IMR-90 (cell line): ENCODE measurements at regions not wholly inside any gene's neighbourhood (a gene's known extent, or its start where the extent isn't known, plus 50 kb on each side); places are given as distances from the start of the nearest gene placed in this dataset.

Experiments
- ATAC-seq: fragments of 200-7000 bp; cut with Tn5 transposase; 2 replicates; pipeline ENCODE4 v1.9.1; 2020; ENCODE audit warnings: low read depth, mild to moderate bottlenecking, moderate library complexity
- BruUV-seq: library from RNA; stranded (reverse); fragments of 400-500 nt; replicated peaks from 2 replicates; lab custom pipeline; 2021; lab: Mats Ljungman, UMichigan
- CTCF ChIA-PET: fragments of 300-600 bp; formaldehyde crosslinking; extraction: SDS; loops from one replicate; lab custom pipeline; 2021; ENCODE audit warnings: antibody characterized with exemption; lab: Yijun Ruan, JAX
- POLR2A ChIA-PET: fragments of 300-600 bp; sonication (Branson Sonifier 250); formaldehyde crosslinking; loops from one replicate; lab custom pipeline; 2022; ENCODE audit warnings: antibody characterized with exemption; ENCODE audit not compliant: unreplicated experiment; lab: Charles Lee
- DNase-seq: peaks from one replicate; pipeline ENCODE4 v3.0.0; 2013
- H2AFZ ChIP-seq: replicated peaks from 2 replicates; pipeline ENCODE3; 2013; ENCODE audit warnings: low read length, mild to moderate bottlenecking; ENCODE audit not compliant: poor library complexity
- H2AK5ac ChIP-seq: 2 replicates; pipeline ENCODE4 v1.6.1; 2013; ENCODE audit warnings: low read depth, low read length, inconsistent platforms
- H2AK9ac ChIP-seq: replicated peaks from 2 replicates; pipeline ENCODE3; 2013; ENCODE audit warnings: mild to moderate bottlenecking, low read depth, low read length, moderate library complexity; ENCODE audit not compliant: poor library complexity
- H2BK120ac ChIP-seq: 2 replicates; pipeline ENCODE4 v1.6.1; 2013; ENCODE audit warnings: low read depth, low read length, inconsistent platforms
- H2BK15ac ChIP-seq: 3 replicates; pipeline ENCODE4 v1.6.1; 2013; ENCODE audit warnings: low read depth, low read length, inconsistent platforms
- H2BK20ac ChIP-seq: 2 replicates; pipeline ENCODE4 v1.6.1; 2013; ENCODE audit warnings: low read depth, mild to moderate bottlenecking, inconsistent platforms, low read length, moderate library complexity
- H2BK5ac ChIP-seq: 2 replicates; pipeline ENCODE4 v1.6.1; 2013; ENCODE audit warnings: mild to moderate bottlenecking, low read depth, low read length, inconsistent platforms; ENCODE audit not compliant: poor library complexity, severe bottlenecking
- H3K14ac ChIP-seq: replicated peaks from 2 replicates; pipeline ENCODE4 v1.6.1; 2013; ENCODE audit warnings: low read depth, low read length, inconsistent platforms
- H3K18ac ChIP-seq: 2 replicates; pipeline ENCODE4 v1.6.1; 2013; ENCODE audit warnings: low read depth, low read length, control low read depth
- H3K23ac ChIP-seq: 2 replicates; pipeline ENCODE4 v1.6.1; 2013; ENCODE audit warnings: low read depth, low read length, inconsistent platforms
- H3K27ac ChIP-seq: 2 replicates; pipeline ENCODE4 v1.5.1; 2013; ENCODE audit warnings: mild to moderate bottlenecking, control low read depth, low read length; ENCODE audit not compliant: insufficient read depth
- H3K27me3 ChIP-seq: 2 replicates; pipeline ENCODE4 v1.6.1; 2013; ENCODE audit warnings: low read length; ENCODE audit not compliant: control insufficient read depth, insufficient read depth
- H3K36me3 ChIP-seq: 2 replicates; pipeline ENCODE4 v1.6.1; 2013; ENCODE audit warnings: low read length, mixed read lengths; ENCODE audit not compliant: control insufficient read depth, insufficient read depth
- H3K4ac ChIP-seq: 2 replicates; pipeline ENCODE4 v1.6.1; 2013; ENCODE audit warnings: low read depth, low read length, inconsistent platforms
- H3K4me1 ChIP-seq: 2 replicates; pipeline ENCODE4 v1.6.1; 2013; ENCODE audit warnings: low read length, mixed read lengths; ENCODE audit not compliant: control insufficient read depth, insufficient read depth
- H3K4me2 ChIP-seq: 2 replicates; pipeline ENCODE4 v1.6.1; 2013; ENCODE audit warnings: low read depth, mild to moderate bottlenecking, control low read depth, low read length, moderate library complexity
- H3K4me3 ChIP-seq: 2 replicates; pipeline ENCODE4 v1.5.1; 2013; ENCODE audit warnings: low read depth, mild to moderate bottlenecking, control low read depth, low read length, moderate library complexity; ENCODE audit not compliant: insufficient read depth
- H3K56ac ChIP-seq: 2 replicates; pipeline ENCODE4 v1.6.1; 2013; ENCODE audit warnings: low read length, inconsistent platforms; ENCODE audit not compliant: insufficient read depth; ENCODE audit errors: extremely low read depth
- H3K79me1 ChIP-seq, 2 experiments: 2 replicates each; pipeline ENCODE4 v1.6.1; 2013; ENCODE audit warnings: low read length in 2 of 2, inconsistent platforms in 1 of 2, low read depth in 1 of 2
- H3K9ac ChIP-seq: 2 replicates; pipeline ENCODE4 v1.6.1; 2013; ENCODE audit warnings: low read depth, low read length, control low read depth
- H3K9me1 ChIP-seq: 2 replicates; pipeline ENCODE4 v1.6.1; 2013; ENCODE audit warnings: low read length, inconsistent platforms; ENCODE audit not compliant: insufficient read depth
- H3K9me3 ChIP-seq: 2 replicates; pipeline ENCODE4 v1.6.1; 2013; ENCODE audit warnings: low read length; ENCODE audit not compliant: control insufficient read depth, insufficient read depth
- H4K20me1 ChIP-seq: 2 replicates; pipeline ENCODE4 v1.6.1; 2013; ENCODE audit warnings: low read length, inconsistent platforms; ENCODE audit not compliant: insufficient read depth
- H4K5ac ChIP-seq: 2 replicates; pipeline ENCODE4 v1.6.1; 2013; ENCODE audit warnings: mild to moderate bottlenecking, low read depth, low read length, control low read depth
- H4K8ac ChIP-seq, 2 experiments: 2 replicates each; pipeline ENCODE4 v1.6.1; 2013; ENCODE audit warnings: low read depth in 2 of 2, low read length in 2 of 2, control low read depth in 1 of 2, inconsistent platforms in 1 of 2
- H4K91ac ChIP-seq: 2 replicates; pipeline ENCODE4 v1.6.1; 2013; ENCODE audit warnings: low read depth, low read length, inconsistent platforms; ENCODE audit not compliant: insufficient read depth
- BHLHE40 ChIP-seq: fragments of 150-350 bp; IDR thresholded peaks from 2 replicates; pipeline ENCODE4 v1.6.1; 2016; ENCODE audit warnings: mild to moderate bottlenecking, low read depth, low read length
- CEBPB ChIP-seq: IDR thresholded peaks from 2 replicates; pipeline ENCODE4 v1.6.1; 2012; ENCODE audit warnings: low read depth, low read length, improper control_type of control experiment
- CHD1 ChIP-seq: IDR thresholded peaks from 2 replicates; pipeline ENCODE4 v1.6.1; 2012; ENCODE audit warnings: low read depth, low read length, improper control_type of control experiment
- CTCF ChIP-seq: conservative IDR thresholded peaks from 2 replicates; pipeline ENCODE4 v1.5.1; 2012; ENCODE audit warnings: mild to moderate bottlenecking, low read depth, low read length, improper control_type of control experiment
- ELK1 ChIP-seq: fragments of 150-350 bp; IDR thresholded peaks from 2 replicates; pipeline ENCODE4 v1.6.1; 2016; ENCODE audit warnings: low read depth, mild to moderate bottlenecking, low read length, moderate library complexity, borderline replicate concordance
- FOS ChIP-seq: fragments of 150-350 bp; IDR thresholded peaks from 2 replicates; pipeline ENCODE4 v1.6.1; 2016; ENCODE audit warnings: low read depth, low read length
- MAFK ChIP-seq: IDR thresholded peaks from 2 replicates; pipeline ENCODE4 v1.6.1; 2012; ENCODE audit warnings: low read depth, low read length, improper control_type of control experiment
- MAZ ChIP-seq: IDR thresholded peaks from 2 replicates; pipeline ENCODE4 v1.6.1; 2012; ENCODE audit warnings: low read depth, mild to moderate bottlenecking, low read length, improper control_type of control experiment, moderate library complexity, borderline replicate concordance
- MXI1 ChIP-seq: IDR thresholded peaks from 2 replicates; pipeline ENCODE4 v1.6.1; 2012; ENCODE audit warnings: low read depth, mild to moderate bottlenecking, low read length, moderate library complexity, borderline replicate concordance
- NFE2L2 ChIP-seq: fragments of 150-350 bp; IDR thresholded peaks from 2 replicates; pipeline ENCODE4 v1.6.1; 2016; ENCODE audit warnings: low read depth, mild to moderate bottlenecking, low read length
- POLR2A ChIP-seq: IDR thresholded peaks from 2 replicates; pipeline ENCODE4 v1.6.1; 2012; ENCODE audit warnings: mild to moderate bottlenecking, low read depth, low read length
- RAD21 ChIP-seq: IDR thresholded peaks from 2 replicates; pipeline ENCODE4 v1.6.1; 2012; ENCODE audit warnings: low read length, improper control_type of control experiment
- RCOR1 ChIP-seq: IDR thresholded peaks from 2 replicates; pipeline ENCODE4 v1.6.1; 2012; ENCODE audit warnings: mild to moderate bottlenecking, low read length, improper control_type of control experiment; ENCODE audit not compliant: insufficient replicate concordance
- RFX5 ChIP-seq: IDR thresholded peaks from 2 replicates; pipeline ENCODE4 v1.8.0; 2012; ENCODE audit warnings: low read depth, mild to moderate bottlenecking, low read length, moderate library complexity
- SMC3 ChIP-seq: fragments of 150-350 bp; IDR thresholded peaks from 2 replicates; pipeline ENCODE4 v1.6.1; 2016; ENCODE audit warnings: low read depth, mild to moderate bottlenecking, antibody characterized with exemption, low read length, moderate library complexity
- USF2 ChIP-seq: fragments of 150-350 bp; IDR thresholded peaks from 2 replicates; pipeline ENCODE4 v1.6.1; 2017; ENCODE audit warnings: mild to moderate bottlenecking, antibody characterized with exemption, low read length, low read depth
- dilution Hi-C: fragments of 300-500 bp; cut with HindIII; formaldehyde crosslinking; loops from one replicate; pipeline ENCODE4 v1.14.3; 2018; ENCODE audit warnings: low sequenced_read_pairs; ENCODE audit not compliant: unreplicated experiment
- in situ Hi-C: fragments of 300-500 bp; cut with MboI; formaldehyde crosslinking; loops from 3 replicates; pipeline ENCODE4 v1.14.3; 2019; ENCODE audit warnings: low sequenced_read_pairs, inconsistent platforms, mixed read lengths
- intact Hi-C: fragments of 100-400 bp; cut with micrococcal nuclease; formaldehyde crosslinking; loops from 2 replicates; pipeline ENCODE4 v1.10.0; 2022

GRCh38 chr7:86920154-86920553 is 139.3 kb downstream of the ELAPOR2 start:
- H2BK5ac ChIP-seq = no peak overlapping the region
- H3K18ac ChIP-seq = no peak overlapping the region
- no peak overlapping the region for H3K56ac ChIP-seq
- no peak overlapping the region for H4K91ac ChIP-seq
- H2BK20ac ChIP-seq = no peak overlapping the region
- in situ Hi-C loops = no loop called here
- H2AK9ac ChIP-seq = no peak overlapping the region
- no peaks in the 10 kb centered on the region for H4K20me1 ChIP-seq
- ChIA-PET CTCF (no interaction called here), POLR2A (no interaction called here)
- no peaks in the 10 kb centered on the region for H3K36me3 ChIP-seq
- H3K27ac ChIP-seq = no peak overlapping the region
- H2AK5ac ChIP-seq = no peak overlapping the region
- H3K4ac ChIP-seq = no peak overlapping the region
- dilution Hi-C loops = no loop called here
- no peaks in the 10 kb centered on the region for H3K79me1 ChIP-seq
- no peak overlapping the region for H3K4me2 ChIP-seq
- no peak overlapping the region for H4K5ac ChIP-seq
- no peaks in the 10 kb centered on the region for H3K9me1 ChIP-seq
- ATAC-seq = no peak
- no peak for DNase-seq
- no peak overlapping the region for H2AFZ ChIP-seq
- no peak overlapping the region for H2BK15ac ChIP-seq
- H3K4me3 ChIP-seq = no peak overlapping the region
- H3K27me3 ChIP-seq = no peaks in the 10 kb centered on the region
- TF ChIP-seq POLR2A (no peak), CHD1 (no peak), MAFK (no peak), RCOR1 (no peak), RAD21 (no peak), FOS (no peak), NFE2L2 (no peak), BHLHE40 (no peak), MXI1 (no peak), SMC3 (no peak), USF2 (no peak), MAZ (no peak), CEBPB (no peak), RFX5 (no peak), CTCF (no peak), ELK1 (no peak)
- H3K4me1 ChIP-seq = no peaks in the 10 kb centered on the region
- no peak overlapping the region for H3K9ac ChIP-seq
- intact Hi-C loops = no loop called here
- no peak overlapping the region for H3K14ac ChIP-seq
- H3K23ac ChIP-seq = no peak overlapping the region
- BruUV-seq = no TSS peak
- H2BK120ac ChIP-seq = no peak overlapping the region
- no peaks in the 10 kb centered on the region for H3K9me3 ChIP-seq
- H4K8ac ChIP-seq = no peak overlapping the region
